ENCODE measurements at regions not wholly inside any gene's neighbourhood (a gene's known extent, or its start where the extent isn't known, plus 50 kb on each side); places are given as distances from the start of the nearest gene placed in this dataset.

DNA sequence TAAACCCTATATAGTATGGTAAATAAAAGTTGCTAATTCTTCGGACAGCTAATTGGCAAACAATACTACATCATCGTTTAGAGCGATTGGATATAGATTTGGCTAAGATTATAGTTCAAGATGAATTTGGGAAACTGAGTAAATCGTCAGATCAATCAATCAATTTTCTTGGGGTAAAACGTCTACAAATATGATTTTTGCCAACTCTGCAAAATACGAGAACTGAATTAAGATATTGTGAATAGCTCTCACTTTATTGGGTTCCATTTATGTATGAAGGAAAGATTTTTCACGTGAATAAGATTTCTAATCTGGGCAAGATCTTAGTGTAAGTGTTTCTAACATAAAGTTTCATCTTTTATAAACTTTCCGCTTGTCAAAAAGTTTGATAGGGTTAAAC lies 132.9 kb upstream of the AGR3 start:
- DNase-seq = no peak
- Histone ChIP-seq H3K9ac (ENCODE audit: low read length) (no peak overlapping the region), H3K4me2 (ENCODE audit: low read depth, low read length) (no peak overlapping the region), H2AFZ (ENCODE audit: low read length) (no peak overlapping the region), H4K20me1 (ENCODE audit: insufficient read depth, low read length) (no peaks in the 10 kb centered on the region), H3K4me1 (ENCODE audit: low read length) (no peaks in the 10 kb centered on the region), H3K9me3 (replicated peaks; ENCODE audit: insufficient read depth, low read length) (no peaks in the 10 kb centered on the region), H3F3A (ENCODE audit: insufficient read depth, low read length) (no peaks in the 10 kb centered on the region), H3K9me2 (replicated peaks; ENCODE audit: insufficient read depth, low read length) (no peaks in the 10 kb centered on the region), H3K4me3 (ENCODE audit: low read length) (no peak overlapping the region), H3K79me2 (ENCODE audit: low read length) (no peaks in the 10 kb centered on the region), H3K27me3 (replicated peaks; ENCODE audit: insufficient read depth, low read length) (no peaks in the 10 kb centered on the region), H3K27ac (ENCODE audit: low read length) (no peak overlapping the region), H3K36me3 (replicated peaks; ENCODE audit: insufficient read depth, low read length) (no peaks in the 10 kb centered on the region)
- no peak for TF ChIP-seq EZH2 (optimal IDR thresholded peaks at IDR 0.05; ENCODE audit: low read depth, low read length)

DNA sequence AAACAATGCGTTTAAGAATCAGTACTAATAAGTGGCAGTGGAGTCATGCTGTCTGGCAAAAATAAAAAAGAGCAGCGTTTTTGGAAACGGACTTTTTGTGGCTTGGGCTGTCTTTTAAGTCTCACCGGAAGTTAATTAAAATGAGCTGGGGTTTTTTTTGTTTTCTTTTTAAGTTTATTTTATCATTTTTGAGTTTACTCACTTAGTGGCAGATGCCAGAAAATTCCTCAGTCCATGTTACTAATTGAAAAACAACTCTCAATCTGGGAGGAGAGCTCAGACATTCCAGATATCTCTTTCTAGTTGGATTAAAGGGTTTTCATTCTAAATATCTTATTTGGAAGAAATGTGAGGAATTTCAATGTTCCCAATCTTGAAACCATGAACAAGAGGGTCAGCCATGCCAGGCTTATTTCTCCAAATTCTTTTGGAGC lies 133.8 kb upstream of the AGR3 start:
- H3K79me2 ChIP-seq (ENCODE audit: low read length) = no peaks in the 10 kb centered on the region
- no peak for DNase-seq
- H3K9ac ChIP-seq (ENCODE audit: low read length) = no peak overlapping the region
- no peaks in the 10 kb centered on the region for H3K9me2 ChIP-seq (replicated peaks; ENCODE audit: insufficient read depth, low read length)
- H3K36me3 ChIP-seq (replicated peaks; ENCODE audit: insufficient read depth, low read length) = no peaks in the 10 kb centered on the region
- TF ChIP-seq, protein P1, sequence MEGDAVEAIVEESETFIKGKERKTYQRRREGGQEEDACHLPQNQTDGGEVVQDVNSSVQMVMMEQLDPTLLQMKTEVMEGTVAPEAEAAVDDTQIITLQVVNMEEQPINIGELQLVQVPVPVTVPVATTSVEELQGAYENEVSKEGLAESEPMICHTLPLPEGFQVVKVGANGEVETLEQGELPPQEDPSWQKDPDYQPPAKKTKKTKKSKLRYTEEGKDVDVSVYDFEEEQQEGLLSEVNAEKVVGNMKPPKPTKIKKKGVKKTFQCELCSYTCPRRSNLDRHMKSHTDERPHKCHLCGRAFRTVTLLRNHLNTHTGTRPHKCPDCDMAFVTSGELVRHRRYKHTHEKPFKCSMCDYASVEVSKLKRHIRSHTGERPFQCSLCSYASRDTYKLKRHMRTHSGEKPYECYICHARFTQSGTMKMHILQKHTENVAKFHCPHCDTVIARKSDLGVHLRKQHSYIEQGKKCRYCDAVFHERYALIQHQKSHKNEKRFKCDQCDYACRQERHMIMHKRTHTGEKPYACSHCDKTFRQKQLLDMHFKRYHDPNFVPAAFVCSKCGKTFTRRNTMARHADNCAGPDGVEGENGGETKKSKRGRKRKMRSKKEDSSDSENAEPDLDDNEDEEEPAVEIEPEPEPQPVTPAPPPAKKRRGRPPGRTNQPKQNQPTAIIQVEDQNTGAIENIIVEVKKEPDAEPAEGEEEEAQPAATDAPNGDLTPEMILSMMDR (IDR thresholded peaks at IDR 0.05; ENCODE audit: low read length) = no peak
- TF ChIP-seq EZH2phosphoT487 (IDR thresholded peaks at IDR 0.05; ENCODE audit: low read length) (no peak), EZH2 (optimal IDR thresholded peaks at IDR 0.05; ENCODE audit: low read depth, low read length) (no peak)
- H3K27ac ChIP-seq (ENCODE audit: low read length) = no peak overlapping the region
- H3F3A ChIP-seq (ENCODE audit: insufficient read depth, low read length) = no peaks in the 10 kb centered on the region
- no peak overlapping the region for H2AFZ ChIP-seq (ENCODE audit: low read length)
- H3K4me2 ChIP-seq (ENCODE audit: low read depth, low read length) = no peak overlapping the region
- no peaks in the 10 kb centered on the region for H3K27me3 ChIP-seq (replicated peaks; ENCODE audit: insufficient read depth, low read length)
- H3K4me1 ChIP-seq (ENCODE audit: low read length) = no peaks in the 10 kb centered on the region
- no peaks in the 10 kb centered on the region for H4K20me1 ChIP-seq (ENCODE audit: insufficient read depth, low read length)
- no peaks in the 10 kb centered on the region for H3K9me3 ChIP-seq (replicated peaks; ENCODE audit: insufficient read depth, low read length)
- no peak overlapping the region for H3K4me3 ChIP-seq (ENCODE audit: low read length)

DNA sequence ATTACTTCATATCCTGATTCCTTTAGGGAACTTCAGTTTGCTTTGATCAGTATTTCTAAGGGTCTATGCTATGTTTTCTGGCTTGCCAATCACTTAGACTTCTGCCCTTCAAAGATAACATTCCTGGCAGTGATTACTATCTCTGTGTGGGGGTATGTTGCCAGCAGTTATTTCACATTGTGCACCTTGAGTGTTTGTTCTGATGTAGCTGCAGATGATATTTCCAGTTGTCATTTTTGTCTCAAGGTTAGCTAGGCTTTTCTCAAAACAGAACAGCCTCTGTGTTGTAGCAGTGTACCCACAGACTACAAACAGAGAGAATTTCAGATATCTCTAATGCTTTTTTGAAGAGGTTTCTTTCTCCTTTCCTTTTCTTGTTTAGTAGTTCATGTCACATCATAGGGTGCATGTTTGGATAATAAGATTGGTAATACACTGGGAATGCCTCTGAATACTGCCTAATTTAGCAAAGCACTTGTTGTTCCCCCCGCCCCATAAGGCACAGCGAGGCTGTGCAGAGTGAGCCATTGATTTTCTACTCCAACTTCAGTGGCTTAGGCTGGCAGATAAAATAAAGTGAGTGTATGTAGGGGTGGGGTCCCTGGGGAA lies 134.7 kb upstream of the AGR3 start:
- H3K9me3 ChIP-seq (replicated peaks; ENCODE audit: insufficient read depth, low read length) = no peaks in the 10 kb centered on the region
- H3F3A ChIP-seq (ENCODE audit: insufficient read depth, low read length) = no peaks in the 10 kb centered on the region
- H3K4me1 ChIP-seq (ENCODE audit: low read length) = no peaks in the 10 kb centered on the region
- H3K27me3 ChIP-seq (replicated peaks; ENCODE audit: insufficient read depth, low read length) = no peaks in the 10 kb centered on the region
- no peak overlapping the region for H3K9ac ChIP-seq (ENCODE audit: low read length)
- H2AFZ ChIP-seq (ENCODE audit: low read length) = no peak overlapping the region
- TF ChIP-seq EZH2 (optimal IDR thresholded peaks at IDR 0.05; ENCODE audit: low read depth, low read length) = no peak
- TF ChIP-seq, protein P1 (IDR thresholded peaks at IDR 0.05; ENCODE audit: low read length) = no peak
- no peak for TF ChIP-seq EZH2phosphoT487 (IDR thresholded peaks at IDR 0.05; ENCODE audit: low read length)
- no peak overlapping the region for H3K4me3 ChIP-seq (ENCODE audit: low read length)
- no peak for DNase-seq
- H3K79me2 ChIP-seq (ENCODE audit: low read length) = no peaks in the 10 kb centered on the region
- no peak overlapping the region for H3K4me2 ChIP-seq (ENCODE audit: low read depth, low read length)
- H3K27ac ChIP-seq (ENCODE audit: low read length) = no peak overlapping the region
- H4K20me1 ChIP-seq (ENCODE audit: insufficient read depth, low read length) = no peaks in the 10 kb centered on the region
- H3K36me3 ChIP-seq (replicated peaks; ENCODE audit: insufficient read depth, low read length) = no peaks in the 10 kb centered on the region
- no peaks in the 10 kb centered on the region for H3K9me2 ChIP-seq (replicated peaks; ENCODE audit: insufficient read depth, low read length)

DNA sequence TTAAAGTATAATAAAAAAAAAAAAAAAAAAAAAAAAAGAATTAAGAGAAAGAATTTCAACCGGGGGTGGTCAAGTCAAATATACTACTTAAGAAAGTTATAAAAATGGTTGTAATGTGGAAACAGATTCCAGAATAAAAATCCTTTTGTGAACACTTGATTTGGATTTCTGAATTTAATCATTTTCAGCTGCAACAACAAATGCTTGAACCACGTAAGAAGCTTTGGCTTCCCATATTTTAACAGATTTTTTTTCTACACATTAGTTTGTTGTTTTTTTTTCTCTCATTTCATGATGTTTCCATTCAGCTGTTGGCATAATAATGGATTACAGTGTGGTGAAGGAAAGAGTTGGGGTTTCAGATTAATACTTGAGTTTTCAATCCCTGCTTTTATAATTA lies 137.3 kb upstream of the AGR3 start:
- no peak for DNase-seq
- Histone ChIP-seq H4K20me1 (ENCODE audit: insufficient read depth, low read length) (no peaks in the 10 kb centered on the region), H3K4me3 (ENCODE audit: low read length) (no peak overlapping the region), H3F3A (ENCODE audit: insufficient read depth, low read length) (no peaks in the 10 kb centered on the region), H2AFZ (ENCODE audit: low read length) (no peak overlapping the region), H3K4me2 (ENCODE audit: low read depth, low read length) (no peak overlapping the region), H3K27ac (ENCODE audit: low read length) (no peak overlapping the region), H3K36me3 (replicated peaks; ENCODE audit: insufficient read depth, low read length) (no peaks in the 10 kb centered on the region), H3K9me3 (replicated peaks; ENCODE audit: insufficient read depth, low read length) (no peaks in the 10 kb centered on the region), H3K79me2 (ENCODE audit: low read length) (no peaks in the 10 kb centered on the region), H3K27me3 (replicated peaks; ENCODE audit: insufficient read depth, low read length) (no peaks in the 10 kb centered on the region), H3K4me1 (ENCODE audit: low read length) (no peaks in the 10 kb centered on the region), H3K9me2 (replicated peaks; ENCODE audit: insufficient read depth, low read length) (no peaks in the 10 kb centered on the region), H3K9ac (ENCODE audit: low read length) (no peak overlapping the region)
- no peak for TF ChIP-seq EZH2phosphoT487 (IDR thresholded peaks at IDR 0.05; ENCODE audit: low read length)
- no peak for TF ChIP-seq EZH2 (optimal IDR thresholded peaks at IDR 0.05; ENCODE audit: low read depth, low read length)
- TF ChIP-seq, protein P1 (IDR thresholded peaks at IDR 0.05; ENCODE audit: low read length) = no peak

Data from MM.1S (cell line).